ENCODE measurements at regions not wholly inside any gene's neighbourhood (a gene's known extent, or its start where the extent isn't known, plus 50 kb on each side); places are given as distances from the start of the nearest gene placed in this dataset.

- DNase-seq = no peak
Measured at GRCh38 chr9:99556998-99557397, 264.7 kb upstream of the NR4A3 start.

- DNase-seq = no peak
Measured at GRCh38 chr9:99557816-99558215, 263.9 kb upstream of the NR4A3 start.

- DNase-seq = no peak
Measured at GRCh38 chr9:99559776-99560175, 261.9 kb upstream of the NR4A3 start.

- DNase-seq = no peak
Measured at GRCh38 chr9:99560561-99560960, 261.1 kb upstream of the NR4A3 start.

- DNase-seq = no peak
Measured at GRCh38 chr9:99561509-99561917, 260.2 kb upstream of the NR4A3 start.

- DNase-seq = no peak
Measured at GRCh38 chr9:99561961-99562565, 259.6 kb upstream of the NR4A3 start.

GRCh38 chr9:99563364-99563763, 258.3 kb upstream of the NR4A3 start:
- no peak for DNase-seq

- no peak for DNase-seq
Measured at GRCh38 chr9:99565203-99565602, 256.5 kb upstream of the NR4A3 start.

GRCh38 chr9:99567436-99567835, 254.2 kb upstream of the NR4A3 start:
- DNase-seq = no peak

GRCh38 chr9:99569840-99570239, 251.8 kb upstream of the NR4A3 start:
- no peak for DNase-seq

GRCh38 chr9:99572567-99572966, 249.1 kb upstream of the NR4A3 start:
- DNase-seq = no peak

- DNase-seq = no peak
Measured at GRCh38 chr9:99573085-99573484, 248.6 kb upstream of the NR4A3 start.

GRCh38 chr9:99573886-99574285, 247.8 kb upstream of the NR4A3 start:
- no peak for DNase-seq

- DNase-seq = no peak
Measured at GRCh38 chr9:99576002-99576401, 245.7 kb upstream of the NR4A3 start.

- DNase-seq = no peak
Measured at GRCh38 chr9:99576876-99577275, 244.8 kb upstream of the NR4A3 start.

GRCh38 chr9:99577351-99577750, 244.3 kb upstream of the NR4A3 start:
- no peak for DNase-seq

- DNase-seq = no peak
Measured at GRCh38 chr9:99578666-99579065, 243.0 kb upstream of the NR4A3 start.

- DNase-seq = no peak
Measured at GRCh38 chr9:99579964-99580363, 241.7 kb upstream of the NR4A3 start.

GRCh38 chr9:99582814-99583213, 238.9 kb upstream of the NR4A3 start:
- no peak for DNase-seq

- no peak for DNase-seq
Measured at GRCh38 chr9:99588299-99588698, 233.4 kb upstream of the NR4A3 start.

- DNase-seq = no peak
Measured at GRCh38 chr9:99588747-99589146, 232.9 kb upstream of the NR4A3 start.

GRCh38 chr9:99590410-99590809, 231.3 kb upstream of the NR4A3 start:
- no peak for DNase-seq

- no peak for DNase-seq
Measured at GRCh38 chr9:99590840-99591239, 230.8 kb upstream of the NR4A3 start.

- no peak for DNase-seq
Measured at GRCh38 chr9:99591770-99592169, 229.9 kb upstream of the NR4A3 start.

GRCh38 chr9:99592834-99593574, 228.7 kb upstream of the NR4A3 start:
- no peak for DNase-seq

Data from activated CD8-positive, alpha-beta memory T cell treated with anti-CD3 and anti-CD28 coated beads for 24 hours (primary cell).